ENCODE measurements at regions not wholly inside any gene's neighbourhood (a gene's known extent, or its start where the extent isn't known, plus 50 kb on each side); places are given as distances from the start of the nearest gene placed in this dataset.

DNA sequence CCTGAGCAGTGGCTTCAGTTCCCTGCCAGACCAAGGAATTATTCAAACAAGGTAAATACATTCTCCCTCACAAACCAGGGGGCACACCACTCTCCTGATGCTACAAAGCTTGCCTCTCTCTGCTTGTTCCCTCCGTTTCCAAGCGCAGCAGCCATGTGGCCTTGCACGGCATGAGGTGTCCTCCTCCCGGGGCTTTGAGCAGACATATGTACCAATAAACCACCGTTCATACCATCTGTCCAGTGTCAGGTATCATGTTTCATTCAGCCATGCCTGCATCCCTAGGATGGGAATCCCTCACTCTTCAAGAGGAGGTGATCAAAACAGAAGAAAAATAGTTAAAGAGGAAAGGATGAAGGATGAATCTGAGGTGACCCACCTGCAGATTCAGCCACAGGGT lies 282.7 kb downstream of the ENC1 start:
- Histone ChIP-seq H3K4me1 (no peaks in the 10 kb centered on the region), H3K36me3 (ENCODE audit: insufficient read depth in 1 of 2, low read depth in 1 of 2) (no peaks in the 10 kb centered on the region), H3K27me3 (ENCODE audit: insufficient read depth in 3 of 3, low read length in 2 of 3) (no peaks in the 10 kb centered on the region), H3K27ac (no peak overlapping the region), H3K4me3 (no peak overlapping the region), H3K9me3 (no peaks in the 10 kb centered on the region)
- TF ChIP-seq, protein P1, sequence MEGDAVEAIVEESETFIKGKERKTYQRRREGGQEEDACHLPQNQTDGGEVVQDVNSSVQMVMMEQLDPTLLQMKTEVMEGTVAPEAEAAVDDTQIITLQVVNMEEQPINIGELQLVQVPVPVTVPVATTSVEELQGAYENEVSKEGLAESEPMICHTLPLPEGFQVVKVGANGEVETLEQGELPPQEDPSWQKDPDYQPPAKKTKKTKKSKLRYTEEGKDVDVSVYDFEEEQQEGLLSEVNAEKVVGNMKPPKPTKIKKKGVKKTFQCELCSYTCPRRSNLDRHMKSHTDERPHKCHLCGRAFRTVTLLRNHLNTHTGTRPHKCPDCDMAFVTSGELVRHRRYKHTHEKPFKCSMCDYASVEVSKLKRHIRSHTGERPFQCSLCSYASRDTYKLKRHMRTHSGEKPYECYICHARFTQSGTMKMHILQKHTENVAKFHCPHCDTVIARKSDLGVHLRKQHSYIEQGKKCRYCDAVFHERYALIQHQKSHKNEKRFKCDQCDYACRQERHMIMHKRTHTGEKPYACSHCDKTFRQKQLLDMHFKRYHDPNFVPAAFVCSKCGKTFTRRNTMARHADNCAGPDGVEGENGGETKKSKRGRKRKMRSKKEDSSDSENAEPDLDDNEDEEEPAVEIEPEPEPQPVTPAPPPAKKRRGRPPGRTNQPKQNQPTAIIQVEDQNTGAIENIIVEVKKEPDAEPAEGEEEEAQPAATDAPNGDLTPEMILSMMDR (IDR thresholded peaks at IDR 0.05), result no peak
- ATAC-seq (peak in 2 of 4 donors; percentile 26 to 56), DNase-seq (no peak)
- intact Hi-C loops (cut with DNase I), result no loop called here
- WGBS, 3 donors, result 41 to 58% (median 53%) methylated on average over 5 of the region's 5 CpGs

DNA sequence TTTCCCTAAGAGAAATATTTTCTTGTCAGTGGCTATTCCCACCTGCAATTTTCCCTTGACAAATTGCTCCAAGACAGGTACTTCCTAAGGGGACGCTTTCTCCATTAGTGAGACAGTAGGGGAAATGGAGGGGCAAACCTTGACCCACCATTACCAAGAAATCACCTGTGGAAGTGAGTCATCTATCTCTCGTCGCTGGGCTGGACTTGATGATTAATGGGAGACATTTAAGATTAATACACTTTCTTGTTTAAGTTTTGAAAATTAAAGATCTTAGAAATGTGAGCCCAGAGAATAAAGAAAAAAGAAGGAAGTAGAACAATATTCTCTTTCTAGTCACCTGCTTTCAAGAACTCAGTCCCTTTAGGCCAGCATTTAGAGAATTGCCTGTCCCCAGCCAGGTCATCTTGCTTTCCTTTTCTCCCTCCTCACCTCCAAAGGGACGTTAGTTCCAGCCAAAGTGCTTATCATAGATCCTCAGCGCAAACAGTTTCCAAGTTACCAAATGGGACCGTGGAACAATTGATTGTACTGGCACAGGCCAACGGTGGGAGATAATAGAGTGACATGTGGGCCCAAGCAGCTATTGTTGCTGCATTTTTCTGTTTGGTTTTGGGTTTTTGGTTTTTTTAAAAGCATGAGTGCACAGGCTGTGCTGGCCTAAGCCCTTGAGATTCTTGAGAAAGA lies 284.4 kb downstream of the ENC1 start:
- no peak overlapping the region for H3K4me3 ChIP-seq
- DNase-seq, result no peak
- TF ChIP-seq, protein P1 (IDR thresholded peaks at IDR 0.05), result no peak
- no peaks in the 10 kb centered on the region for H3K4me1 ChIP-seq
- ATAC-seq, result no peak
- intact Hi-C loops (cut with DNase I), result no loop called here
- WGBS, 3 donors, result 67 to 76% (median 74%) methylated on average over 7 of the region's 7 CpGs
- no peaks in the 10 kb centered on the region for H3K9me3 ChIP-seq
- no peaks in the 10 kb centered on the region for H3K27me3 ChIP-seq (ENCODE audit: insufficient read depth in 3 of 3, low read length in 2 of 3)
- no peaks in the 10 kb centered on the region for H3K36me3 ChIP-seq (ENCODE audit: insufficient read depth in 1 of 2, low read depth in 1 of 2)
- H3K27ac ChIP-seq, result no peak overlapping the region

DNA sequence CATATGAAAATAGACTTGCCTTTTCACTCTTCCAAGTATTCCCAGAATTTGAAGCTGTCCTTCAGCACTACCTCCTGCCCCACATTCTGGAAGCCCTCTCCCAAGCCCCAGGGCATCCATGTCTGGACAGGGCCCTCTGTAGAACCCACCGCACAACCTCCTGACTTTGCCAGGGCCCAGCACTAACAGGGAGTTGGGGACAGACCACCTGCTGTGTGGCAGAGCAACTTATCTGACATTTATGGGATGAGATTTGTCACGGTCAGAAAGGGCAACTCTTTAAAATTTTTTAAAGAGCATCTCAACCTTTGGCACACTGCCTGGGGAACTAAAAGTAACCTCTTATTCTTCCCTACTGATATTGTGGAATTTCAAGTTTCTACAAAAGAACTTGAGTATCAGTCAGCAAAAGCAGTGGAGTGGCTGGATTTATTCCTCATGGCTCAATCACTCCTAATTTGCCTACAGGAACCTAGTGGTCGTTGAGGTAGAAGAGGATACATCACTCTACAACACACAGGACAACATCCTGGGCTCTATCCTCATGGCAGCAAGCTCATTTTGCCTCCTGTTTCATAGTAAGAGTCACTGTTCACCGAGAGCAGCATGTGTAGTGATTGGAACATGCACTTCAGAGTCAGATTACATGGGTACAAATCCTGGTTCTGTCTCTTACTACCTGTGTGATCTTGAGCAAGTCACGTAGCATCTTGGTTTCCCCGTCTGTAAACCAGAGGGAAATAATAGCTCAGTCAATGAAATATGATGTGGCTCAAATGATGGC lies 285.3 kb downstream of the ENC1 start:
- no peaks in the 10 kb centered on the region for H3K27me3 ChIP-seq (ENCODE audit: insufficient read depth in 3 of 3, low read length in 2 of 3)
- no peak overlapping the region for H3K4me3 ChIP-seq
- H3K9me3 ChIP-seq, result no peaks in the 10 kb centered on the region
- H3K27ac ChIP-seq, result no peak overlapping the region
- intact Hi-C loops (cut with DNase I), result no loop called here
- ATAC-seq (no peak), DNase-seq (no peak)
- no peaks in the 10 kb centered on the region for H3K4me1 ChIP-seq
- TF ChIP-seq, protein P1 (IDR thresholded peaks at IDR 0.05), result no peak
- H3K36me3 ChIP-seq (ENCODE audit: insufficient read depth in 1 of 2, low read depth in 1 of 2), result no peaks in the 10 kb centered on the region
- WGBS, 3 donors, result 69 to 86% (median 76%) methylated on average over 6 of the region's 6 CpGs

DNA sequence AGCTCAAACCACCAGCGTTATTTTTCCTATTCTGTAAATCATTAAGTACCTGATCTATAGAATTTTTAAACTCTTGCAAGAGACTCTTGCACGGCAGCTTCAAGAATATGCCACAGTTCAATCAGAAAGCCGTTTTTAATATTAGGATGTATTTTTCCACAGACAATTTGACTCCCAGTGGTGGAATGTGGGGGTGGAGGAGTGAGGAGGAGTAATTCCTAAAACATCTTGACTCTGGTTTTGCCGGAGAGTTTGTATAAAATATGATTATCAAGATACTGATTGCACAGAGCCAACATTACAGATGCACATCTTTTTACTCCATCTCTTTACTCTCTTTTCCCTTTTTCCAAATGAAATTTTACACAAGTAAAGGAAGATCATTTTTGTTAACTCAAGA lies 288.3 kb downstream of the ENC1 start:
- 77 to 80% (median 78%) methylated on average over 4 of the region's 4 CpGs for WGBS, 3 donors

More for the DNA sequence above, 288.3 kb downstream of the ENC1 start:
- TF ChIP-seq, protein P1 (IDR thresholded peaks at IDR 0.05), result no peak
- Histone ChIP-seq H3K4me3 (no peak overlapping the region), H3K4me1 (no peaks in the 10 kb centered on the region), H3K9me3 (no peaks in the 10 kb centered on the region), H3K27me3 (ENCODE audit: insufficient read depth in 3 of 3, low read length in 2 of 3) (no peaks in the 10 kb centered on the region), H3K27ac (no peak overlapping the region), H3K36me3 (ENCODE audit: insufficient read depth in 1 of 2, low read depth in 1 of 2) (no peaks in the 10 kb centered on the region)
- no peak for ATAC-seq
- DNase-seq, result no peak
- intact Hi-C loops (cut with DNase I), result no loop called here
